A673 (cell line): ENCODE measurements at regions not wholly inside any gene's neighbourhood (a gene's known extent, or its start where the extent isn't known, plus 50 kb on each side); places are given as distances from the start of the nearest gene placed in this dataset.

Experiments
- CTCF ChIP-seq: fragments of 300-800, 200-600 bp; sonication (generic); conservative IDR thresholded peaks from 2 replicates; pipeline ENCODE4 v1.5.1; 2017; ENCODE audit warnings: low read depth, mild to moderate bottlenecking, antibody characterized with exemption, low read length, moderate library complexity, mixed read lengths
- EZH2 ChIP-seq: fragments of 200-600 bp; sonication (generic); IDR thresholded peaks from 2 replicates; pipeline ENCODE4 v1.6.1; 2017; ENCODE audit warnings: borderline replicate concordance, low read depth, mild to moderate bottlenecking, mixed read lengths, antibody characterized with exemption, low read length; ENCODE audit not compliant: poor library complexity, severe bottlenecking

- TF ChIP-seq CTCF, result no peak
- TF ChIP-seq EZH2, result no peak
Measured at GRCh38 chr16:64679976-64680690, 441.7 kb downstream of the CDH11 start.
